Glomerular endothelial cell (primary cell): ENCODE measurements at regions not wholly inside any gene's neighbourhood (a gene's known extent, or its start where the extent isn't known, plus 50 kb on each side); places are given as distances from the start of the nearest gene placed in this dataset.
"Not testable (repeated sequence)": the region's sequence is repeated elsewhere in the genome, so short reads cannot be mapped to it uniquely, and the experiment has no call there.

Source experiments
- DNase-seq: peaks from one replicate; pipeline ENCODE4 v3.0.0-alpha.2; 2011; ENCODE audit warnings: low read depth, low spot score; ENCODE audit errors: extremely low read depth

- no peak for DNase-seq
Measured at GRCh38 chr3:20316238-20316637, 130.2 kb upstream of the SGO1 start.

DNA sequence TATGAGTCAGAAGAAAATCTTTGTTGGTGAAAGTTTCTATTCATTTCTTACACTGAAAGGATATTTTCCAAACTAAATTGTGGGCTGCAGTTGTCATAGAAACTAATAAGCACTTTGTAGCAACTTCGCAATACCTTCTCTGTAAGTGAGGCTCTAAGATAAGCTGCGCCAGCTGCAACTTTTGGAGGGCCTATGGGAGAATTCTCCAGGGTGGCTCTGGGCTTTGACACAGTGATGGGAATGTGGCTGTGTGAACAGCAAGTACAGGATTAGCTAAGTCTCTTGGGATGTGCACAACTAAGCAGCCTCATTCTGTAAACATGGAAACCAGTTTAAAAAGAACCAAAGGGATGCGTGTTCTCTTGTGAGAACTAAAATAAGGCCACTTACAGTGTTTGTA, 124.6 kb upstream of the SGO1 start:
- DNase-seq: no peak

- DNase-seq: no peak
Measured at GRCh38 chr3:20307383-20307782, 121.4 kb upstream of the SGO1 start.

DNA sequence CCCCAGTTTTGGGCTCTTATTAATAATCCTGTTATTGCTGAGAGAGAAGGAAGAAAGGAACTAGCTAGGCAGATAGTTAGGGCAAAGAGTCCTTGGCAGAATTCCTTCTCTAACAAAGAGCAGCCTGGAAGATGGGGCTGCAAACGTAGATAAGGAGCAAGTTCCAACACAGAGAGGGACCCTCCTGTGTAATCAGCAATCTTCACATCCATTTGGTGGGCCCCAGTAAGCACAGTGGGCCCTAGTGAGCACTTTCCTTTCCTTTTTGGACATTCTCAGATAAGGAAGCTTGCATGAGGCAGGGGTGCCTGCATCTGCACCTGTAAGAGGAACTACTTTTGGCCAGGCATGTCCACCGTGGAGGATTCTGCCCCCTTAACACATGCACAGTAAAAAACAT, 119.6 kb upstream of the SGO1 start:
- DNase-seq: no peak

GRCh38 chr3:20302766-20303165, 116.8 kb upstream of the SGO1 start:
- DNase-seq: no peak

DNA sequence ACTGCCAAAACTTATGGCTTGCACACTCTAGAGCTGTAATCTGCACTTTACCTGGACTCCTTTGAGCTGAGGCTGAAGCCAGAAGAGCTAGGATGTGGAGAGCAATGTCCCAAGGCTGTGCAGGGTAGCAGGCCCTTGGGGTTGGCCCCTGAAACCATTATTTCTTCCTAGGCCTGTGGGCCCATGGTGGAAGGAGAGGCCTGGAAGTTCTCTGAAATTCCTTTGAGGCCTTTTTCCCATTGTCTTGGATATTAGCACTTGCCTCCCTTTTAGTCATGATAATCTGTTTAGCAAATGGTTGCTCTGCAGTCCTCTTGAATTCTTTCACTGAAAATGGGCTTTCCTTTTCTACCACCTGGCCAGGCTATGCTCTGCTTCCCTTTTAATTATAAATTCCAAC, 102.0 kb upstream of the SGO1 start:
- DNase-seq: no peak

DNA sequence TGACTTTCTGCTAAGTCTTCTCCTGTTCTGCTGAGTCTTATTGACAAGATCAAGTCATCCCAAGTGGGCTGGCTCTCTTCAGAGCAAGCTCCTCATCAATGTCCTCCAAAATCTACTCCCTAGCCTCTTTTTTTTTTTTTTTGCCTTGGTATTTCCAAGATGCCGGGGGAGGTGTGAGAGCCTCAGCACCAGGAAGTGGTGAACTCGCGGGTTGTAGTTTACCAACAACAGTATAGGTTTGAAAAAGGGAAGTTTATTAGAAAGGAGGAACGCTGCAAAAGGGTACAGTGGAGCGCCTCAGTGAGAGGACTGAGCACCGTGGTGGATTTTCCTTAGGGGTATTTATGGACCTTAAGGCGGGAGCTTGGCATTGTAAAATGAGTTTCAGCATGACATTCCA, 94.3 kb upstream of the SGO1 start:
- DNase-seq: no peak

- DNase-seq: not testable (repeated sequence)
Measured at GRCh38 chr3:20265977-20266376, 80.0 kb upstream of the SGO1 start.

GRCh38 chr3:20264900-20265567, 79.0 kb upstream of the SGO1 start:
- DNase-seq: no peak

- DNase-seq: no peak
Measured at GRCh38 chr3:20258371-20258770, 72.4 kb upstream of the SGO1 start.

GRCh38 chr3:20256144-20256543, 70.1 kb upstream of the SGO1 start:
- peak; percentile 78 for DNase-seq

DNA sequence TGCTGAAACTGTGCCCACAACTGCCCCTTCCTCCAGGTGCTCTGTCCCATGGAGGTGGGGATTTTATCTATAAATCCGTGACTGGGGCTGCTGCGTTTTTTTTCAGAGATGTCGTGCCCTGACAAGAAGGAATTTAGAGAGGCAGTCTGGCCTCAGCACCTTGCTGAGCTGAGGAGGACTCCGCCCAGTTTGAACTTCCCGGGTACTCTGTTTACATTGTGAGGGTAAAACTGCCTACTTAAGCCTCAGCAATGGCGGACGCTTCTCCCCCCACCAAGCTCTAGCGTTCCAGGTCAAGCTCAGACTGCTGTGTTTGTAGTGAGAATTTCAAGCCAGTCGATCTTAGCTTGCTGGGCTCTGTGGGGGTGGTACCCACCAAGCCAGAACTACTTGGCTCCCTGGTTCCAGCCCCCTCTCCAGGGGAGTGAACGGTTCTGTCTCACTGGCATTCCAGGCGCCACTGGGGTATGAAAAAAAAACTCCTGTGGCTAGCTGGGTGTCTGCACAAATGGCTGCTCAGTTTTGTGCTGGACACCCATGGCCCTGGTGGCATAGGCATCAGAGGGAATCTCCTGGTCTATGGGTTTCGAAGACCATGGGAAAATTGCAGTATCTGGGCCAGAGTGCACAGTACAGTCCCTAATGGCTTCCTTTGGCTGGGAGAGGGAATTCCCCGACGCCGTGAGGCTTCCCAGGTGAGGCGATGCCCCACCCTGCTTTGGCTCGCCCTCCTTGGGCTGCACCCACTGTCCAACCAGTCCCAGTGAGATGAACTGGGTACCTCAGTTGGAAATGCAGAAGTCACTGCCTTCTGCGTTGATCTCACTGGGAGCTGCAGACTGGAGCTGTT, 68.5 kb upstream of the SGO1 start:
- no peak for DNase-seq

- DNase-seq: no peak
Measured at GRCh38 chr3:20250786-20251185, 64.8 kb upstream of the SGO1 start.

GRCh38 chr3:20250314-20250713, 64.3 kb upstream of the SGO1 start:
- no peak for DNase-seq

- no peak for DNase-seq
Measured at GRCh38 chr3:20246662-20247061, 60.7 kb upstream of the SGO1 start.

DNA sequence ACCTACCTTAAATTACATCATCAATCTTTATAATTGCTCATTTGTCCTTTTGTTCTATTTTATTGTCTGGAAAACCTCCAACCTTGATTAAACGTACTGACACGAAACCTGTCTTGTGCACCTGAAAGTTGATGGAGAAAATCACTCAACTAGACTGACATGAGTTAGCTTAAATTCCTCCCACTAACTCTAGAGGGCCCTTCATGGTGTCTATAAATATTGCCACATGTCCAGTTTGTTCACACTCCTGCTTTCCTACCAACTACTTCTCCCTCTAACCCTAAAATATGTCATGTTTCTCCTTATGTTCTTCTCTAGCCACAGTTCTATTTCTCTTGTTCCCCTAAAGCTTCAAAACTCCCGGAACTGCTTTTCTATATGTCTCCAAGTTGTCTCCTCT, 59.8 kb upstream of the SGO1 start:
- no peak for DNase-seq

GRCh38 chr3:20240154-20240883, 54.3 kb upstream of the SGO1 start:
- DNase-seq: no peak

DNA sequence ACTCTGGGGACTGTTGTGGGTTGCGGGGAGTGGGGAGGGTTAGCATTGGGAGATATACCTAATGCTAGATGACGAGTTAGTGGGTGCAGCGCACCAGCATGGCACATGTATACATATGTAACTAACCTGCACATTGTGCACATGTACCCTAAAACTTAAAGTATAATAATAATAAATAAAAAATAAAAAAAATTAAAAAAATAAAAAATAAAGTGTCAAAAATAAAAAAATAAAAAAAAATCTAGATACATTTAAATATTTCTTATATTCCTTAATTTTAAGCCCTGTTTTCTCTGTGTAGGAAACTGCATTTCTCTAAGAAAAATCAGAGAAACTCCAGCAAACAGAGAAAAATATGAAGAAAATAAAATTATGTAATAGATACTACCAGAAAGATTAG, 52.2 kb upstream of the SGO1 start:
- DNase-seq: not testable (repeated sequence)

DNA sequence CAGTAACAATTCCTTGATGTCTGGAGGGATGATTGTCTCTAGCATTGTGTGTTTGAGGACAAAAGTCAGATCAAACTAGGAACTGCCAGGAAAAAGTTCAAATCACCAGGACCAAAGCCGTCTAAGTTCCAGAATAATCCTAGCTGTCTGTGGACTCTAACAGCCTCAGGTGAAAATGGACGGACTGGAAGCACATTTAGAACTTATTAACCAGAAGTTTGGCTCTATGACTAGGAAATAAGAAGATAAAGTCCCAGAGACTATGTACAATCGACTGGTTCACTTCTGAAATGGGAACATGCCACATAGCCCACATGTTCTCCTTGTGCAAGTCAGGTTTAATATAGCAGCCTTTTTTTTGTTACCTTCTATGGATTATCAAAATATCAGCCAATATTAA, 50.6 kb upstream of the SGO1 start:
- no peak for DNase-seq
